ENCODE measurements at regions not wholly inside any gene's neighbourhood (a gene's known extent, or its start where the extent isn't known, plus 50 kb on each side); places are given as distances from the start of the nearest gene placed in this dataset.
A peak's percentile ranks its signal among the peaks of the same experiment; 100 is the strongest.

DNA sequence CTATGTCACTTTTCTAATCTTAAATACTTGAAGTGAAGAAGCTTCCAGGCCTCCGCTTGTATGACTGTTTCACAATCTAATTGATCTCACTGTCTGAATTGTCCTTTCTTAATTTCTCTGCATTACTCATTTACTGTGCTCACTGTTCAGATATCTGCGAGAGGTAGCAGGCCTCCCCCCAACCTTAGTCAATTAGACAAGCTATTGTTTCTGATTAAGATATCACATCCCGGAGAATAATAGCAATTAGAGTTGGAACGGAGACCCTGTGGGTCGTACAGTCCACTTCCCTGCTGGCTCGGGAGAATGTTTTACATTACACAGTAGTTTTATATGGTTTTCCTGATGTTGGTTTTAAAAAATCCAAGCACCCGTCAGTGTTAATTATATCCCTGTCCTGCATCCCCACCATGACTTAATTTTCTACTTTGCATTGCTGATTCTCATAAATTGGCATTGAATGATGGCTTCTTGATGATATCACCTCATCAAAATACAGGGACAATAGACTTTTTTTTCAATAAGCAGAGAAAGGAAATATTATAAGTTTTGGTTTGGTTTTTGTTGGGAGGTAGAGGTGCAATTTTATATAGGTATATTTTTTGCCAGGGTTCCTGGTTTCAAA is 178.7 kb upstream of the TSHZ2 start:
- intact Hi-C loops (cut with DNase I) = no loop called here
- DNase-seq = no peak
- no peak for ATAC-seq

- DNase-seq (no peak), ATAC-seq (no peak)
- intact Hi-C loops (cut with DNase I) = no loop called here
Observed at GRCh38 chr20:52791091-52791490, 181.1 kb upstream of the TSHZ2 start.

GRCh38 chr20:52789716-52790115 is 182.4 kb upstream of the TSHZ2 start:
- ATAC-seq (no peak), DNase-seq (no peak)
- intact Hi-C loops (cut with DNase I) = no loop called here

DNA sequence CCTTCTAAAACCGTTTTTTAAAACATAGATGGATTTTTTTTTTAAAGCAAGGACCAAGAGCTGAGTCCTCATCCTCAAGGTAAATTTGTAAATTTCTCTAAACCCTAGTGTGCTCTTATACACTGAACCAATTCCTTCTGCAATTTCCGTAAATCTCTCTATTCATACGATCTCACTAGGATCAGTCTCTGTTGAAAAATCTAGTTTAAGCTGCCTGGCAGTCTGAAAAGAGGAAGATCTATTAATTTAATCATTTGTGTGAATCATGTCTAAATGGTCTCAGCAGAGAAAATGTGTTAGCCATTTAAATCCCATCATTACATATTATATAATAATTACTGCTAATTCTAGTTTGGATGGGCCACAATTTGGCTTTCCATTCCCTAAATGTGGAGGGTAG is 184.2 kb upstream of the TSHZ2 start:
- no peak for ATAC-seq
- no peak for DNase-seq
- intact Hi-C loops (cut with DNase I) = no loop called here

DNA sequence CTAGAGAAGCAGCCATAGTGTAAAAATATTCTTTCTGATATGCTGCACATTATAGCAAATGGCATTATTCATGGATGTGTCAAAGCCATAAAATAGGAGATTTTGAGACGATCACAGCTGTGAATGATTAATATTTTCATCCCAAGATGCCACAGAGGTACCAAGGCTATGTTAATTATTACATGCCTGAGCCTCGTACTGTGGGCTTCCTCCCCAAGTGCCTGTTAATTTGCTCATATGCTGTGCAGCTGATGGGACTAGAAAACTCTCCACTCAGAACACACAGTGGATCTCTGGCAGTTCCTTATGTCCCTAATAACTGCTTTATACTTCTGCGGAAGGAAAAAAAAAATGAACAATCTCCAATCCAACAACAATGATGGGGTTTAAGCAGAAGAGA is 184.9 kb upstream of the TSHZ2 start:
- ATAC-seq (no peak), DNase-seq (no peak)
- intact Hi-C loops (cut with DNase I) = no loop called here

DNA sequence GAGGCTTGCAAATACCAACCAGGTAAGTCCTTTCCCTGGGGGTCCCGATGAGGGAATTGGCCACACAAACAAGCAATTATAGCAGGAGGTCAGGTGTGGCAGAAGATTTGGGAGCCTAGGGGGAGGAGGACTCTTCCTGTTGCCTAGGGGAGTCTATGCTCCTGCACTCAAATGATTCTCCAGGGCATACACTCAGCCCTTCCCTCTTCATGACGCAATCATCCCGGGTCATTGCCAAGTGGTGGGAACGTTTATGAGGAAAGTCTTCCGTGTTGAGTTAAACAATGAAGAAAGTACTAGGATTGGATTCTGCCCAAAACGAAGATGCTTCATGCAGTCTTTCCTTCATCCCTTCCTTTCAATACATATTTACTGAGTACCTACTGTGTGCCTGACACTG is 186.5 kb upstream of the TSHZ2 start:
- peak; percentile 35 for DNase-seq

GRCh38 chr20:52783769-52784168 is 188.4 kb upstream of the TSHZ2 start:
- DNase-seq (no peak), ATAC-seq (no peak)
- intact Hi-C loops (cut with DNase I) = no loop called here

More for the DNA sequence above, 186.5 kb upstream of the TSHZ2 start:
- intact Hi-C loops (cut with DNase I) = no loop called here
- no peak for ATAC-seq

- ATAC-seq (no peak), DNase-seq (no peak)
- intact Hi-C loops (cut with DNase I) = no loop called here
Observed at GRCh38 chr20:52780462-52780861, 191.7 kb upstream of the TSHZ2 start.

DNA sequence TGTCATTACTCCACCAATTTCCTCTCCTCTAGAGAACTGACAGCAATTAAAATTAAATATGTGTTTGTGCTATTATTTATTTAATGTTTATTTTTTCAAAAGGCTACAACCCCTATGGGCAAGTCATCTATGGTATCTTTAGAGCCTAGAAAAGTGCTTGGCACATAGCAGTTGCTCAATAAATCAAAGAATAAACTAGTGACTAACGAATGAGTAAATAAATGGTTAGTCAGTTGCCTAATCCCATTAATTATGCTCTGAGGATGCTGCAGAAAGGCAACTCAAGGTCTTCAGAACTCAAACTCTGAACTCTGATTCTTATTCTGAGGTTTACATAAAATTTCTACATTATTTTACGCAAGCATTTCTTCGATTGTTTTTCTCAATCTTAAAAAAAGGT is 193.0 kb upstream of the TSHZ2 start:
- ATAC-seq (no peak), DNase-seq (no peak)
- intact Hi-C loops (cut with DNase I) = no loop called here

DNA sequence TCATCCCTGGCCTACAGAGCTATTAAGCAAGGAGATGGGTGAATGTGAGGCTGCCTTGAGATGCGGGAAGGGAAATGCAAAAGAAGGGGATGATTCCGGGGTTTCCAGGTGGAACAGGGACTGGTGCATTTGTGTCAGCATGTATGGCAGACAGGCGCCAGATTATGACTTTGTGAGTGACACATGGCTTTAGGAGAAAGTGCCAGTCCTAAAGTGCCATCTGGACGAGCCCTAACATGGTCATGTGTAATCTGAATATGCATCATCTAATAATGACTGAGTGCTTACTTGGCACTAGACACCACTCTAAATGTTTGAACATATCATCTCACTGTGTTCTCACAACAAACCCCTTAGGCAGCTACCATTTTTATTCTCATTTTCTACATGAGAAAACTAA is 195.0 kb upstream of the TSHZ2 start:
- no peak for ATAC-seq
- intact Hi-C loops (cut with DNase I) = no loop called here
- no peak for DNase-seq

DNA sequence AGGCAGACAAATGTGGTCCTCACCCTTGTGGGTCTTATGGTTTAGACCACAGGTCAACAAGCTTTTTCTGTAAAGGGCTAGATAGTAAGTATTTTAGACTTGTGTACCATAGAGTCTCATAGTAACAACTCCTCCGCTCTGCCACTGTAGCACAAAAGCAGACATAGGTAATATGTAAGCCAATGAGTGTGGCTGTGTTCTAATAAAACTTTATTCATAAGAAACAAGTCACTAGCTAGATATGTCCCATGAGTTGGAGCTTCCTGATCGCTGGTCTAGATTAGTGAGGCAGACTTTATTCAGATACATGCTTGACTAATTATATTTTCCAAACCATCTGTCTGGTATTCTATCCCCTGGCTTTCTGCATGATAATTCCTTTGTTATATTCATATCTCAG is 196.4 kb upstream of the TSHZ2 start:
- intact Hi-C loops (cut with DNase I) = no loop called here
- DNase-seq = no peak
- ATAC-seq = no peak

- intact Hi-C loops (cut with DNase I) = no loop called here
- DNase-seq (peak; percentile 24), ATAC-seq (no peak)
Observed at GRCh38 chr20:52768694-52769093, 203.5 kb upstream of the TSHZ2 start.

- intact Hi-C loops (cut with DNase I) = no loop called here
- ATAC-seq (peak in 1 of 2 donors; percentile 38), DNase-seq (no peak)
Observed at GRCh38 chr20:52766645-52767435, 205.3 kb upstream of the TSHZ2 start.

DNA sequence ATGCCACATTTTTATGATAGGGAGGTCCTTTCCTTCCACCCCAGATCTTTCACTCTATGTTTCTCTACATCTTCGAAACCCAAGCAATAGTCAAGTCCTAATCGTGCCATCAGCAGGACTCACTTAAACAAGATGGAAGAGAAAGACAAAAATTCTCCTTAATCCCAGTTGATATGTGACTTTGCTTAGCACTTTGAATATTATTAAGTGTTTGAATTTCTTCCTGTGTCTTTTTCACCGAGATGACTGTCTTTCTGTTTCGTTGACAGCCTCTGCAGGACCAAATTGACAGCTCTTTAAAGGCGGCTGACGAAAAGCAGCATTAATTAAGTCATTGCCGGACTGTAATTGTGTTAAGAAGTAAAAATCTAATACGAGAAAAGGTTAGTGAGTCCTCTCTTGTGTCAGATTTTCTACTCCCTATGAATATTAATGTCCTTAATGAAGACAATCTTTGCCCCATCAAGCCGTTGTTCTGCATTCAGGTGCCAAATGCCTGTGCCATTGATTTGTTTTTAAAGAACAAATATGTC is 208.8 kb upstream of the TSHZ2 start:
- intact Hi-C loops (cut with DNase I) = no loop called here
- no peak for DNase-seq
- no peak for ATAC-seq

DNA sequence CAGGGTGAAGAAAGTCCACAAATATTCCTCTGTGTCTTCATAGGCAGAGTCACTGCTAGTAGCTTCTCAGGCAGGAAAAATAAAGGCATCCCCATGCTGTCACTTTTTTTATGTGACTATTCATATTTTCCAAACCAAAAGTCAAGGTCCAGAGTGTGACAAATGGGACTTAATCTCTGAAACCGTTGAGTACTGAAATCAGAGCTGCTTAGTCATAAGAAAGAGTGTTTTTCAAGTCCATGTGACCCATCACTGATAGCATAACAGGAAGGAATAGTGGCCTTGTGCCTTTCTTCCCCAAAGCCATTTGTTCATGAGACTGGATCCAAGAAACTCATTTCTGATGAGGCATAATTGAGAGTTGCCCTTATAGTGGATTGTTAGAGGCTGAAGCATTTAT is 210.3 kb upstream of the TSHZ2 start:
- no peak for DNase-seq
- ATAC-seq = peak in 1 of 2 donors; percentile 50
- intact Hi-C loops (cut with DNase I) = no loop called here

- DNase-seq = no peak
- ATAC-seq = no peak
- intact Hi-C loops (cut with DNase I) = no loop called here
Observed at GRCh38 chr20:52760791-52761190, 211.4 kb upstream of the TSHZ2 start.

- ATAC-seq (no peak), DNase-seq (no peak)
- intact Hi-C loops (cut with DNase I) = no loop called here
Observed at GRCh38 chr20:52757411-52757810, 214.7 kb upstream of the TSHZ2 start.

DNA sequence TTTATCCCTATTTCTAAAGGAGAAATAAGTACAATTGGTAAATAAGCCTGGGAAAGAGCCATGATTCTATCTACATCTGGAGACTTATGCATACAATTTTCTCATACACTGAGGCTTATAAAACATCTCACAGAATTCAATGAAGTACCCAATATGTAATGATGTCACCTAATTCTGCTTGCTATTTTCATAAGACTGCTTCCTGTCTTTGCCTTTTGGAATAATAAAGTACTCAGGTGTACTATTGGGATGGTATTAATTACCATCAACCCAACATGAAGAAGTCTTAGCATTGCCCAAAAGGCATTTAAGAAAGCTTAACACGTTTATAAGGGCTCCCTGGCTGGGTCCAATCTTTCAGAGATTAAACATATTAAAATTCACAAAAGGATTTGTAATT is 216.4 kb upstream of the TSHZ2 start:
- no peak for DNase-seq
- ATAC-seq = no peak
- intact Hi-C loops (cut with DNase I) = no loop called here

DNA sequence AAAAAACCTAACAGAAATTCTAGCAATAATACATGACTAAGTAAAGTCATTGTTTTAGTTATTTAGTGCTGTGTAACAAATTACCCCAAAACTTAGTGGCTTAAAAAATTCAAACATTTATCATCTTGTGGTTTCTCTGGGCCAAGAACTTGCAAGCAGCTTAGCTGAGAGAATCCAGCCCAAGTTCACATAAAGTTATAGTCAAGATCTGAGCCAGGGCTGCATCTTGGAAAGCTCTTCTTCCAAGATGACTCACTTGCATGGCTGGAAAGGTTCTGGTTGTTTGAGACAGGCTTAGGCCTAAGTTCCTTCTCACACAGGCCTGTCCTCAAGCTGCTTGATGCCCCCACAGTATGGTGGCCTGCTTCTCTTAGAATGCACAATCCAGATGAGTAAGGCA is 217.8 kb upstream of the TSHZ2 start:
- intact Hi-C loops (cut with DNase I) = no loop called here
- no peak for ATAC-seq
- DNase-seq = no peak

- DNase-seq (no peak), ATAC-seq (no peak)
- intact Hi-C loops (cut with DNase I) = no loop called here
Observed at GRCh38 chr20:52752023-52752422, 220.1 kb upstream of the TSHZ2 start.

GRCh38 chr20:52751571-52751970 is 220.6 kb upstream of the TSHZ2 start:
- intact Hi-C loops (cut with DNase I) = no loop called here
- no peak for DNase-seq
- ATAC-seq = no peak

All from left cardiac atrium (tissue), 4 donors.